ENCODE measurements at regions not wholly inside any gene's neighbourhood (a gene's known extent, or its start where the extent isn't known, plus 50 kb on each side); places are given as distances from the start of the nearest gene placed in this dataset.

GRCh38 chr20:6644813-6645628 is 122.5 kb upstream of the BMP2 start:
- H3K4me1 ChIP-seq = no peaks in the 10 kb centered on the region
- H3K36me3 ChIP-seq = no peaks in the 10 kb centered on the region
- ATAC-seq (ENCODE audit: low FRiP score in 2 of 2) (no peak), DNase-seq (no peak)
- H3K4me3 ChIP-seq = no peak overlapping the region
- H3K27ac ChIP-seq = no peak overlapping the region
- TF ChIP-seq POLR2AphosphoS5 (IDR thresholded peaks at IDR 0.05) (no peak), POLR2A (IDR thresholded peaks at IDR 0.05) (no peak), EP300 (IDR thresholded peaks at IDR 0.05) (no peak)
- TF ChIP-seq, protein P1, sequence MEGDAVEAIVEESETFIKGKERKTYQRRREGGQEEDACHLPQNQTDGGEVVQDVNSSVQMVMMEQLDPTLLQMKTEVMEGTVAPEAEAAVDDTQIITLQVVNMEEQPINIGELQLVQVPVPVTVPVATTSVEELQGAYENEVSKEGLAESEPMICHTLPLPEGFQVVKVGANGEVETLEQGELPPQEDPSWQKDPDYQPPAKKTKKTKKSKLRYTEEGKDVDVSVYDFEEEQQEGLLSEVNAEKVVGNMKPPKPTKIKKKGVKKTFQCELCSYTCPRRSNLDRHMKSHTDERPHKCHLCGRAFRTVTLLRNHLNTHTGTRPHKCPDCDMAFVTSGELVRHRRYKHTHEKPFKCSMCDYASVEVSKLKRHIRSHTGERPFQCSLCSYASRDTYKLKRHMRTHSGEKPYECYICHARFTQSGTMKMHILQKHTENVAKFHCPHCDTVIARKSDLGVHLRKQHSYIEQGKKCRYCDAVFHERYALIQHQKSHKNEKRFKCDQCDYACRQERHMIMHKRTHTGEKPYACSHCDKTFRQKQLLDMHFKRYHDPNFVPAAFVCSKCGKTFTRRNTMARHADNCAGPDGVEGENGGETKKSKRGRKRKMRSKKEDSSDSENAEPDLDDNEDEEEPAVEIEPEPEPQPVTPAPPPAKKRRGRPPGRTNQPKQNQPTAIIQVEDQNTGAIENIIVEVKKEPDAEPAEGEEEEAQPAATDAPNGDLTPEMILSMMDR (IDR thresholded peaks at IDR 0.05) = no peak
- 62 to 77% methylated on average over 10 of the region's 10 CpGs for WGBS, 2 donors
- no peaks in the 10 kb centered on the region for H3K27me3 ChIP-seq
- H3K9me3 ChIP-seq = no peaks in the 10 kb centered on the region

GRCh38 chr20:6641012-6641411 is 126.5 kb upstream of the BMP2 start:
- DNase-seq (no peak), ATAC-seq (ENCODE audit: low FRiP score in 2 of 2) (no peak)
- Histone ChIP-seq H3K9me3 (no peaks in the 10 kb centered on the region), H3K4me1 (peaks cover 0 to 10% (median 2%) of the 10 kb centered on the region in 4 donors), H3K36me3 (no peaks in the 10 kb centered on the region), H3K4me3 (no peak overlapping the region), H3K27ac (no peak overlapping the region), H3K27me3 (no peaks in the 10 kb centered on the region)
- WGBS, 2 donors = 51 to 82% methylated on average over 5 of the region's 5 CpGs
- TF ChIP-seq, protein P1 (IDR thresholded peaks at IDR 0.05) = no peak
- no peak for TF ChIP-seq POLR2AphosphoS5 (IDR thresholded peaks at IDR 0.05)
- TF ChIP-seq EP300 (IDR thresholded peaks at IDR 0.05) = no peak
- no peak for TF ChIP-seq POLR2A (IDR thresholded peaks at IDR 0.05)

- no peaks in the 10 kb centered on the region for H3K9me3 ChIP-seq
- no peak overlapping the region for H3K4me3 ChIP-seq
- no peaks in the 10 kb centered on the region for H3K27me3 ChIP-seq
- DNase-seq = no peak
- peaks cover 0 to 10% (median 2%) of the 10 kb centered on the region in 4 donors for H3K4me1 ChIP-seq
- TF ChIP-seq POLR2AphosphoS5 (IDR thresholded peaks at IDR 0.05) = no peak
- TF ChIP-seq POLR2A (IDR thresholded peaks at IDR 0.05) = no peak
- TF ChIP-seq, protein P1 (IDR thresholded peaks at IDR 0.05) = no peak
- TF ChIP-seq EP300 (IDR thresholded peaks at IDR 0.05) = no peak
- H3K36me3 ChIP-seq = no peaks in the 10 kb centered on the region
- no peak for ATAC-seq (ENCODE audit: low FRiP score in 2 of 2)
- H3K27ac ChIP-seq = no peak overlapping the region
Measured at GRCh38 chr20:6637160-6637579, 130.3 kb upstream of the BMP2 start.

- H3K36me3 ChIP-seq = no peaks in the 10 kb centered on the region
- no peak overlapping the region for H3K27ac ChIP-seq
- TF ChIP-seq POLR2AphosphoS5 (IDR thresholded peaks at IDR 0.05) = no peak
- TF ChIP-seq, protein P1 (IDR thresholded peaks at IDR 0.05) = peak in 5 of 6 experiments; percentile 18 to 74 (median 67)
- no peak overlapping the region for H3K4me3 ChIP-seq
- DNase-seq (peak in 1 of 2 donors; percentile 28), ATAC-seq (ENCODE audit: low FRiP score in 2 of 2) (peak; percentile 74 to 89)
- H3K27me3 ChIP-seq = no peaks in the 10 kb centered on the region
- 42 to 47% methylated on average over 8 of the region's 8 CpGs for WGBS, 2 donors
- H3K4me1 ChIP-seq = peaks cover 0 to 10% (median 2%) of the 10 kb centered on the region in 4 donors
- no peaks in the 10 kb centered on the region for H3K9me3 ChIP-seq
Measured at GRCh38 chr20:6636209-6637159, 131.0 kb upstream of the BMP2 start.

All from upper lobe of left lung (tissue), 6 donors.